H1 (cell line): ENCODE measurements at regions not wholly inside any gene's neighbourhood (a gene's known extent, or its start where the extent isn't known, plus 50 kb on each side); places are given as distances from the start of the nearest gene placed in this dataset.

Experiments
- CTCF ChIA-PET: fragments of 300-600 bp; sonication (Branson Sonifier 250); formaldehyde crosslinking; loops from one replicate; lab custom pipeline; 2021; ENCODE audit not compliant: partially characterized antibody; lab: Charles Lee
- POLR2A ChIA-PET: fragments of 300-600 bp; sonication (Branson Sonifier 250); formaldehyde crosslinking; loops from one replicate; lab custom pipeline; 2021; ENCODE audit warnings: inconsistent platforms; ENCODE audit not compliant: partially characterized antibody; lab: Charles Lee
- DNase-seq, 2 experiments: peaks; one replicate each; pipeline versions ENCODE4 v3.0.0 to v3.0.0-alpha.2; 2010 to 2022; ENCODE audit warnings: low spot score in 2 of 2, low read depth in 1 of 2, mixed read lengths in 1 of 2
- FAIRE-seq: peaks from 2 replicates; lab custom pipeline; 2011; peaks lifted over from hg19 to GRCh38; lab: Jason Lieb, UNC
- H2AFZ ChIP-seq: 2 replicates; pipeline ENCODE4 v1.8.1; 2012; ENCODE audit warnings: low read length, inconsistent platforms
- H2AK5ac ChIP-seq: 2 replicates; pipeline ENCODE4 v1.6.1; 2013; ENCODE audit warnings: low read depth, low read length
- H2BK120ac ChIP-seq: replicated peaks from 2 replicates; pipeline ENCODE3; 2013; ENCODE audit warnings: low read depth, low read length, inconsistent platforms
- H2BK12ac ChIP-seq: 2 replicates; pipeline ENCODE4 v1.6.1; 2013; ENCODE audit warnings: low read depth, low read length
- H2BK15ac ChIP-seq: 2 replicates; pipeline ENCODE4 v1.6.1; 2013; ENCODE audit warnings: low read length
- H2BK20ac ChIP-seq: 2 replicates; pipeline ENCODE4 v1.6.1; 2013; ENCODE audit warnings: low read length
- H2BK5ac ChIP-seq: 2 replicates; pipeline ENCODE4 v1.6.1; 2013; ENCODE audit warnings: low read depth, low read length
- H3K14ac ChIP-seq: 2 replicates; pipeline ENCODE4 v1.6.1; 2013; ENCODE audit warnings: inconsistent platforms; ENCODE audit not compliant: insufficient read length
- H3K18ac ChIP-seq: 2 replicates; pipeline ENCODE4 v1.6.1; 2013; ENCODE audit warnings: low read length; ENCODE audit errors: extremely low read depth
- H3K23ac ChIP-seq: 2 replicates; pipeline ENCODE4 v1.6.1; 2013; ENCODE audit warnings: inconsistent platforms; ENCODE audit not compliant: insufficient read length
- H3K23me2 ChIP-seq: 2 replicates; pipeline ENCODE4 v1.6.1; 2013; ENCODE audit warnings: low read depth, low read length
- H3K27ac ChIP-seq: 2 replicates; pipeline ENCODE4 v1.6.1; 2011; ENCODE audit warnings: low read depth, low read length, inconsistent platforms
- H3K27me3 ChIP-seq, 4 experiments: replicated peaks in 1 of 4; 1 replicate in 1 of 4; 2 replicates in 3 of 4; pipeline versions ENCODE4 v1.6.1 to v1.8.1; 2011 to 2013; ENCODE audit warnings: low read length in 3 of 4, mild to moderate bottlenecking in 3 of 4, inconsistent platforms in 2 of 4, mixed read lengths in 2 of 4, moderate library complexity in 1 of 4; ENCODE audit not compliant: control insufficient read depth in 3 of 4, insufficient read depth in 3 of 4; ENCODE audit errors: extremely low read depth in 1 of 4
- H3K36me3 ChIP-seq, 4 experiments: 2 replicates each; pipeline versions ENCODE4 v1.6.1 to v1.8.1; 2011 to 2013; ENCODE audit warnings: mild to moderate bottlenecking in 4 of 4, low read length in 3 of 4, moderate library complexity in 2 of 4, control low read depth in 1 of 4, inconsistent platforms in 1 of 4; ENCODE audit not compliant: insufficient read depth in 4 of 4, control insufficient read depth in 2 of 4
- H3K4ac ChIP-seq: replicated peaks from 2 replicates; pipeline ENCODE3; 2013; ENCODE audit warnings: low read length, low read depth, mixed read lengths, inconsistent platforms; ENCODE audit not compliant: insufficient read length
- H3K4me1 ChIP-seq, 4 experiments: replicated peaks in 1 of 4; 1 replicate in 1 of 4; 2 replicates in 3 of 4; pipeline versions ENCODE4 v1.6.1 to v1.8.1; 2011 to 2013; ENCODE audit warnings: low read length in 3 of 4, inconsistent platforms in 2 of 4, mixed read lengths in 1 of 4; ENCODE audit not compliant: insufficient read depth in 4 of 4, control insufficient read depth in 3 of 4
- H3K4me2 ChIP-seq, 2 experiments: 2 replicates each; pipeline versions ENCODE4 v1.6.1 to v1.8.1; 2011 to 2013; ENCODE audit warnings: low read depth in 2 of 2, low read length in 2 of 2, control low read depth in 1 of 2, inconsistent platforms in 1 of 2, mild to moderate bottlenecking in 1 of 2; ENCODE audit not compliant: insufficient read depth in 1 of 2
- H3K4me3 ChIP-seq, 4 experiments: fragments of 200-600, 300-600 bp in 1 of 4; sonication (generic), shearing (Covaris generic), sonication (Bioruptor Twin) in 1 of 4; 2 replicates each; pipeline versions ENCODE4 v1.5.1 to v1.8.1; 2011 to 2016; ENCODE audit warnings: low read length in 4 of 4, low read depth in 3 of 4, control low read depth in 2 of 4, inconsistent platforms in 2 of 4, mild to moderate bottlenecking in 2 of 4, mixed read lengths in 1 of 4, moderate library complexity in 1 of 4; ENCODE audit not compliant: insufficient read depth in 2 of 4; ENCODE audit errors: extremely low read depth in 1 of 4
- H3K56ac ChIP-seq: replicated peaks from 2 replicates; pipeline ENCODE3; 2013; ENCODE audit warnings: low read depth, mild to moderate bottlenecking, mixed read lengths, low read length, inconsistent platforms; ENCODE audit not compliant: insufficient read length
- H3K79me1 ChIP-seq: 2 replicates; pipeline ENCODE4 v1.6.1; 2013; ENCODE audit warnings: low read depth, low read length, control low read depth
- H3K79me2 ChIP-seq, 2 experiments: 2 replicates each; pipeline versions ENCODE4 v1.6.1 to v1.8.1; 2012 to 2013; ENCODE audit warnings: low read length in 2 of 2, mild to moderate bottlenecking in 2 of 2, inconsistent platforms in 1 of 2; ENCODE audit not compliant: insufficient read depth in 2 of 2, control insufficient read depth in 1 of 2
- H3K9ac ChIP-seq, 4 experiments: replicated peaks in 1 of 4; 1 replicate in 1 of 4; 2 replicates in 3 of 4; pipeline versions ENCODE4 v1.6.1 to v1.8.1; 2011 to 2013; ENCODE audit warnings: low read depth in 3 of 4, low read length in 3 of 4, control low read depth in 2 of 4, mild to moderate bottlenecking in 2 of 4, moderate library complexity in 2 of 4, inconsistent platforms in 1 of 4; ENCODE audit errors: extremely low read depth in 1 of 4
- H3K9me3 ChIP-seq, 2 experiments: 2 replicates each; pipeline versions ENCODE4 v1.6.1 to v1.8.1; 2012 to 2013; ENCODE audit warnings: mild to moderate bottlenecking in 2 of 2, moderate library complexity in 2 of 2, control low read depth in 1 of 2, inconsistent platforms in 1 of 2, low read depth in 1 of 2, low read length in 1 of 2, mixed read lengths in 1 of 2; ENCODE audit not compliant: insufficient read depth in 2 of 2
- H4K20me1 ChIP-seq, 2 experiments: replicated peaks in 1 of 2; 2 replicates each; pipeline versions ENCODE3 to v1.8.1; 2011 to 2013; ENCODE audit warnings: inconsistent platforms in 2 of 2, low read length in 2 of 2, mild to moderate bottlenecking in 1 of 2; ENCODE audit not compliant: insufficient read depth in 2 of 2, control insufficient read depth in 1 of 2
- H4K5ac ChIP-seq: 2 replicates; pipeline ENCODE4 v1.6.1; 2013; ENCODE audit warnings: low read length, low read depth, mixed read lengths, inconsistent platforms; ENCODE audit not compliant: insufficient read length
- H4K8ac ChIP-seq: 2 replicates; pipeline ENCODE4 v1.8.0; 2013; ENCODE audit warnings: mild to moderate bottlenecking, moderate library complexity, low read length, inconsistent platforms; ENCODE audit not compliant: insufficient read depth; ENCODE audit errors: extremely low read depth
- H4K91ac ChIP-seq: replicated peaks from 2 replicates; pipeline ENCODE3; 2013; ENCODE audit warnings: low read length, mixed read lengths, inconsistent platforms; ENCODE audit not compliant: insufficient read length
- EP300 ChIP-seq, 2 experiments: IDR thresholded peaks; 1 replicate in 1 of 2; 2 replicates in 1 of 2; pipeline ENCODE4 v1.6.1; 2011 to 2012; ENCODE audit warnings: low read depth in 2 of 2, low read length in 2 of 2, mild to moderate bottlenecking in 2 of 2, borderline replicate concordance in 1 of 2, inconsistent platforms in 1 of 2, moderate library complexity in 1 of 2
- POU5F1 ChIP-seq: IDR thresholded peaks from 2 replicates; pipeline ENCODE4 v1.6.1; 2011; ENCODE audit warnings: low read depth, mild to moderate bottlenecking, low read length, moderate library complexity
- TAF1 ChIP-seq: IDR thresholded peaks from 2 replicates; pipeline ENCODE4 v1.6.1; 2011; ENCODE audit warnings: mild to moderate bottlenecking, low read depth, low read length

DNA sequence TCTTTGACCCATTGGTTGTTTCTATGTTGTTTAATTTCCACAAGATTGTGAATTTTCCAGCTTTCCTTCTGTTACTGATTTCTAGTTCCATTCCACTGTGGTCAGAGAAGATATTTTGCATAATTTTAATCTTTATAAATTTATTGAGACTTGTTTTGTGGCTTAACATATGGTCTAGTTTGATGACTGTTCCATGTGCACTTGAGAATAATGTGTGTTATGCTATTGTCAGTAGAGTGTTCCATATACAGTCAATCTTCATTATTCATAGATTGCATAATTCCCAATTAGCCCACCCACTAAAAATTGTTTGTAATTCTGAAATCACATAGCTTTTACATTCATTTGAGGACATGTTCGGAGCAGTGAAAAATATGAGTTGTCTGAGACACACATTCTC is 346.1 kb upstream of the DDI1 start (continued):
- TF ChIP-seq EP300 (IDR thresholded peaks at IDR 0.05; ENCODE audit: borderline replicate concordance in 1 of 2, low read depth in 2 of 2, low read length in 2 of 2): no peak

DNA sequence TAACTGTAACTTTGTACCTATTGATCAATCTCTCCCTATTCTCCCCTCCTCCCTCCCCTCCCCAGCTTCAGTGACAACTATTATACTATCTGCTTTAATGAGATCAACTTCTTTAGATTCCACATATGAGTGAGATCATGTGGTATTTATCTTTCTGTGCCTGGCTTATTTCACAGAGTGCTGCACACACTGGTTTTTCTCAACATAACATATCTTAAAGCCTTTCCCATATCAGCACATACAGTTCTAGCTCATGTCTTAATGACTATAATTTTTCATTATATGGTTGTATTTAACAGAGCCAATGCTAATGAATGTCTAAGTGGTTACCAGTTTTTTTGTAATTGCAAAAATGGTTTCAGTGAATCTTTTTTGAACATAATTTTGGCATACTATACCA is 340.3 kb upstream of the DDI1 start:
- ChIA-PET POLR2A (no interaction called here), CTCF (interaction anchor here (1.8 to 5.1 kb wide), 2 partner anchors 8 to 13 kb away, joined by 5 to 29 read pairs; no protein-coding TSS in a partner anchor)
- H2AK5ac ChIP-seq: no peak overlapping the region
- H2AFZ ChIP-seq: no peak overlapping the region
- no peak overlapping the region for H3K23ac ChIP-seq
- no peaks in the 10 kb centered on the region for H3K23me2 ChIP-seq
- H2BK5ac ChIP-seq: no peak overlapping the region
- no peak overlapping the region for H4K5ac ChIP-seq
- no peak overlapping the region for H3K4me3 ChIP-seq
- H4K8ac ChIP-seq: no peak overlapping the region
- no peaks in the 10 kb centered on the region for H3K79me2 ChIP-seq
- H2BK12ac ChIP-seq: no peak overlapping the region
- H2BK20ac ChIP-seq: no peak overlapping the region
- DNase-seq (no peak), FAIRE-seq (no peak)
- peak overlapping the region; percentile 25 for H3K56ac ChIP-seq
- TF ChIP-seq EP300 (IDR thresholded peaks at IDR 0.05; ENCODE audit: borderline replicate concordance in 1 of 2, low read depth in 2 of 2, low read length in 2 of 2): no peak
- no peak for TF ChIP-seq POU5F1
- no peak for TF ChIP-seq TAF1
- no peaks in the 10 kb centered on the region for H3K79me1 ChIP-seq
- H2BK120ac ChIP-seq: no peak overlapping the region
- no peaks in the 10 kb centered on the region for H3K27me3 ChIP-seq
- H4K91ac ChIP-seq: no peak overlapping the region
- no peaks in the 10 kb centered on the region for H3K36me3 ChIP-seq
- H4K20me1 ChIP-seq: no peaks in the 10 kb centered on the region
- H3K27ac ChIP-seq: no peak overlapping the region
- no peak overlapping the region for H3K9ac ChIP-seq
- H3K9me3 ChIP-seq: no peaks in the 10 kb centered on the region
- H3K4ac ChIP-seq: no peak overlapping the region
- no peak overlapping the region for H3K4me2 ChIP-seq
- no peak overlapping the region for H3K18ac ChIP-seq
- no peak overlapping the region for H3K14ac ChIP-seq
- 0 out of 7 replicates have a peak, but pooled peaks cover 0 to 2% (median 0%) of the 10 kb centered on the region in 4 experiments for H3K4me1 ChIP-seq
- H2BK15ac ChIP-seq: no peak overlapping the region
